ENCODE measurements at regions not wholly inside any gene's neighbourhood (a gene's known extent, or its start where the extent isn't known, plus 50 kb on each side); places are given as distances from the start of the nearest gene placed in this dataset.

- no peaks in the 10 kb centered on the region for H4K20me1 ChIP-seq (ENCODE audit: insufficient read depth, poor library complexity, severe bottlenecking)
- no peaks in the 10 kb centered on the region for H3K79me2 ChIP-seq
- no peaks in the 10 kb centered on the region for H3K36me3 ChIP-seq (replicated peaks; ENCODE audit: insufficient read depth, low read depth)
- DNase-seq (ENCODE audit: low spot score): no peak
- H2AFZ ChIP-seq: no peak overlapping the region
- H3K9me2 ChIP-seq (replicated peaks; ENCODE audit: insufficient read depth): peaks cover 4% of the 10 kb centered on the region
- no peaks in the 10 kb centered on the region for H3K27me3 ChIP-seq
- WGBS (ENCODE audit: low lambda C conversion rate, missing lambda C conversion rate): 78% methylated on average over 3 of the region's 3 CpGs
- TF ChIP-seq EZH2 (IDR thresholded peaks at IDR 0.05; ENCODE audit: borderline replicate concordance) (no peak), EZH2phosphoT487 (IDR thresholded peaks at IDR 0.05; ENCODE audit: low read depth, severe bottlenecking, unreplicated experiment) (no peak)
- TF ChIP-seq, protein P1, sequence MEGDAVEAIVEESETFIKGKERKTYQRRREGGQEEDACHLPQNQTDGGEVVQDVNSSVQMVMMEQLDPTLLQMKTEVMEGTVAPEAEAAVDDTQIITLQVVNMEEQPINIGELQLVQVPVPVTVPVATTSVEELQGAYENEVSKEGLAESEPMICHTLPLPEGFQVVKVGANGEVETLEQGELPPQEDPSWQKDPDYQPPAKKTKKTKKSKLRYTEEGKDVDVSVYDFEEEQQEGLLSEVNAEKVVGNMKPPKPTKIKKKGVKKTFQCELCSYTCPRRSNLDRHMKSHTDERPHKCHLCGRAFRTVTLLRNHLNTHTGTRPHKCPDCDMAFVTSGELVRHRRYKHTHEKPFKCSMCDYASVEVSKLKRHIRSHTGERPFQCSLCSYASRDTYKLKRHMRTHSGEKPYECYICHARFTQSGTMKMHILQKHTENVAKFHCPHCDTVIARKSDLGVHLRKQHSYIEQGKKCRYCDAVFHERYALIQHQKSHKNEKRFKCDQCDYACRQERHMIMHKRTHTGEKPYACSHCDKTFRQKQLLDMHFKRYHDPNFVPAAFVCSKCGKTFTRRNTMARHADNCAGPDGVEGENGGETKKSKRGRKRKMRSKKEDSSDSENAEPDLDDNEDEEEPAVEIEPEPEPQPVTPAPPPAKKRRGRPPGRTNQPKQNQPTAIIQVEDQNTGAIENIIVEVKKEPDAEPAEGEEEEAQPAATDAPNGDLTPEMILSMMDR (IDR thresholded peaks at IDR 0.05; ENCODE audit: poor library complexity): no peak
- H3K4me3 ChIP-seq: no peak overlapping the region
- H3K27ac ChIP-seq: no peak overlapping the region
- peaks cover 3% of the 10 kb centered on the region for H3K4me1 ChIP-seq (ENCODE audit: insufficient read depth)
- H3K4me2 ChIP-seq: no peak overlapping the region
- no peaks in the 10 kb centered on the region for H3K9me3 ChIP-seq (ENCODE audit: low read depth)
These were observed 725.8 kb downstream of the SATB2 start for GRCh38 chr2:198731842-198732399.

GRCh38 chr2:198720266-198720665 is 737.5 kb downstream of the SATB2 start:
- no peak overlapping the region for H3K4me3 ChIP-seq
- TF ChIP-seq EZH2 (IDR thresholded peaks at IDR 0.05; ENCODE audit: borderline replicate concordance) (no peak), EZH2phosphoT487 (IDR thresholded peaks at IDR 0.05; ENCODE audit: low read depth, severe bottlenecking, unreplicated experiment) (no peak)
- TF ChIP-seq, protein P1 (IDR thresholded peaks at IDR 0.05; ENCODE audit: poor library complexity): no peak

GRCh38 chr2:198717451-198717850 is 740.3 kb downstream of the SATB2 start:
- Histone ChIP-seq H3K27me3 (no peaks in the 10 kb centered on the region), H3K4me2 (no peak overlapping the region), H3K79me2 (no peaks in the 10 kb centered on the region), H4K20me1 (ENCODE audit: insufficient read depth, poor library complexity, severe bottlenecking) (no peaks in the 10 kb centered on the region), H3K9me3 (ENCODE audit: low read depth) (no peaks in the 10 kb centered on the region), H3K36me3 (replicated peaks; ENCODE audit: insufficient read depth, low read depth) (no peaks in the 10 kb centered on the region), H3K27ac (no peak overlapping the region), H3K9me2 (replicated peaks; ENCODE audit: insufficient read depth) (no peaks in the 10 kb centered on the region), H2AFZ (no peak overlapping the region), H3K4me3 (no peak overlapping the region), H3K4me1 (ENCODE audit: insufficient read depth) (no peaks in the 10 kb centered on the region)
- DNase-seq (ENCODE audit: low spot score): no peak
- WGBS (ENCODE audit: low lambda C conversion rate, missing lambda C conversion rate): 88% methylated on average over 2 of the region's 2 CpGs
- TF ChIP-seq, protein P1 (IDR thresholded peaks at IDR 0.05; ENCODE audit: poor library complexity): no peak
- TF ChIP-seq EZH2phosphoT487 (IDR thresholded peaks at IDR 0.05; ENCODE audit: low read depth, severe bottlenecking, unreplicated experiment) (no peak), EZH2 (IDR thresholded peaks at IDR 0.05; ENCODE audit: borderline replicate concordance) (no peak)

More at GRCh38 chr2:198720266-198720665, 737.5 kb downstream of the SATB2 start:
- no peaks in the 10 kb centered on the region for H3K9me2 ChIP-seq (replicated peaks; ENCODE audit: insufficient read depth)
- H4K20me1 ChIP-seq (ENCODE audit: insufficient read depth, poor library complexity, severe bottlenecking): no peaks in the 10 kb centered on the region
- no peak overlapping the region for H2AFZ ChIP-seq
- H3K27me3 ChIP-seq: no peaks in the 10 kb centered on the region
- no peak for DNase-seq (ENCODE audit: low spot score)
- no peak overlapping the region for H3K4me2 ChIP-seq
- no peaks in the 10 kb centered on the region for H3K4me1 ChIP-seq (ENCODE audit: insufficient read depth)
- H3K79me2 ChIP-seq: no peaks in the 10 kb centered on the region
- H3K9me3 ChIP-seq (ENCODE audit: low read depth): no peaks in the 10 kb centered on the region
- H3K36me3 ChIP-seq (replicated peaks; ENCODE audit: insufficient read depth, low read depth): no peaks in the 10 kb centered on the region
- no peak overlapping the region for H3K27ac ChIP-seq
- 91% methylated on average over 3 of the region's 3 CpGs for WGBS (ENCODE audit: low lambda C conversion rate, missing lambda C conversion rate)

All from hepatocyte (in vitro differentiated cells).